Lower leg skin (tissue), 3 donors: ENCODE measurements at regions not wholly inside any gene's neighbourhood (a gene's known extent, or its start where the extent isn't known, plus 50 kb on each side); places are given as distances from the start of the nearest gene placed in this dataset.

Source experiments
- CTCF ChIP-seq, 3 donors: fragments of 450-650 bp; IDR thresholded peaks; one replicate each; pipeline ENCODE4 v1.5.1; 2016; ENCODE audit warnings: antibody characterized with exemption in 3 of 3, mild to moderate bottlenecking in 3 of 3, moderate library complexity in 2 of 3
- POLR2A ChIP-seq, 2 donors: fragments of 450-650 bp; IDR thresholded peaks; one replicate each; pipeline ENCODE4 v1.6.1; 2016 to 2017; ENCODE audit warnings: antibody characterized with exemption in 2 of 2, mild to moderate bottlenecking in 1 of 2, moderate library complexity in 1 of 2

- TF ChIP-seq CTCF (IDR thresholded peaks at IDR 0.05) (no peak), POLR2A (IDR thresholded peaks at IDR 0.05) (no peak)
Observed at GRCh38 chr1:72485801-72486200, 203.5 kb upstream of the NEGR1 start.
